Sigmoid colon (tissue), 4 donors: ENCODE measurements at regions not wholly inside any gene's neighbourhood (a gene's known extent, or its start where the extent isn't known, plus 50 kb on each side); places are given as distances from the start of the nearest gene placed in this dataset.

Experiments
- CTCF ChIP-seq, 4 experiments: fragments of 450-650 bp in 3 of 4; fragments of 200-600 bp in 1 of 4; IDR thresholded peaks; one replicate each; pipeline ENCODE4 v1.5.1; 2016 to 2019; ENCODE audit warnings: antibody characterized with exemption in 4 of 4, mild to moderate bottlenecking in 3 of 4, moderate library complexity in 2 of 4
- EP300 ChIP-seq, 4 donors: sonication (generic); formaldehyde crosslinking; IDR thresholded peaks; one replicate each; pipeline ENCODE4 v1.6.1; 2017; ENCODE audit warnings: antibody characterized with exemption in 4 of 4
- POLR2A ChIP-seq, 2 donors: fragments of 450-650 bp; IDR thresholded peaks; one replicate each; pipeline ENCODE4 v1.6.1; 2016; ENCODE audit warnings: antibody characterized with exemption in 2 of 2, mild to moderate bottlenecking in 2 of 2, moderate library complexity in 2 of 2
- POLR2AphosphoS5 ChIP-seq, 4 donors: sonication (generic); formaldehyde crosslinking; IDR thresholded peaks; one replicate each; pipeline ENCODE4 v1.6.1; 2017; ENCODE audit warnings: antibody characterized with exemption in 4 of 4

DNA sequence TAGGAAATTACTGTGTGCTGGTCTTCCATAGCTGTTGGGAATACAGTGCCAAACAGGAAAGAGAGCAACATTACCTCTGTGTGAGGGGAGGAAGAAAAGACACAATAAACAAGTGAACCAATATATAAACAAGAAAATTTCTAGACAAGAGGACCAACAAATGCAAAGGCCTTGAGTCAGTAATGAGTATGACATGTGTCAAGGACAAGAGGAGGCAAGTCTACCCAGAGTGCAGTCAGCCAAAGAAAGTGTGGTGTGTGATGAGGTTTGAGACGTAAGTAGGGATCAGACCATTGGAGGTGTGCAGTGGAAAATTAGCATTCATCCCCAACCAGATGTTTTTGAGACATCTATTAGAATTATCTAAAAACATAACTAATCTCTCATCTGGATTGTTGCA lies 69.5 kb upstream of the CDH6 start:
- no peak for TF ChIP-seq EP300 (IDR thresholded peaks at IDR 0.05)
- no peak for TF ChIP-seq CTCF (IDR thresholded peaks at IDR 0.05)
- no peak for TF ChIP-seq POLR2AphosphoS5 (IDR thresholded peaks at IDR 0.05)
- no peak for TF ChIP-seq POLR2A (IDR thresholded peaks at IDR 0.05)
